ENCODE measurements at regions not wholly inside any gene's neighbourhood (a gene's known extent, or its start where the extent isn't known, plus 50 kb on each side); places are given as distances from the start of the nearest gene placed in this dataset.

DNA sequence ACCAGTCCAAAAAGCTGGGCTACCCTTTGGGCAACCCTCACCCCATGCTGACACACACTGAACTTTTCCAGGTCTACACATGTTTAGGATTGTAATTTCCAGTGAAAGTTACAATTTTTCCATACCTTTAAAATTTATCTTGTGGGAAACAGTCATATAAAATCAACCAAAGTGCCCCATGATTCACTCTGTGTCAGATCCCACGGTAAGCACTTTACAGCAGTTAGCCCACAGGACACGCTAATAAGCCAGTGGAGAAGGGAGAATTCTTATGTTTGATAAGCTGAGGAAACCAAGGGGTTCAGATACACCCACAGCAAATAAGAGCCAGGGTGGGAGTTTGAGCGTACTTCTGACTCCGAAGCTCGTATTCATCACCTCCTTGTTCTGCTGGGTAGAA is 72.4 kb upstream of the TBL1X start:
- TF ChIP-seq CTCF (conservative IDR thresholded peaks at IDR 0.05) = no peak
- no peak for TF ChIP-seq ZFX (IDR thresholded peaks at IDR 0.05)

All from C4-2B (cell line).